HL-60 (cell line): ENCODE measurements at regions not wholly inside any gene's neighbourhood (a gene's known extent, or its start where the extent isn't known, plus 50 kb on each side); places are given as distances from the start of the nearest gene placed in this dataset.

Source experiments
- CTCF ChIP-seq: IDR thresholded peaks from one replicate; pipeline ENCODE4 v1.5.1; 2011; ENCODE audit warnings: low read length, control low read depth, inconsistent platforms; ENCODE audit not compliant: insufficient read depth
- GABPA ChIP-seq: IDR thresholded peaks from 2 replicates; pipeline ENCODE4 v1.6.1; 2012; ENCODE audit warnings: low read depth
- POLR2AphosphoS5 ChIP-seq: IDR thresholded peaks from 2 replicates; pipeline ENCODE4 v1.6.1; 2012; ENCODE audit warnings: low read depth
- REST ChIP-seq: IDR thresholded peaks from 2 replicates; pipeline ENCODE4 v1.6.1; 2012; ENCODE audit warnings: low read depth; ENCODE audit not compliant: insufficient replicate concordance
- SPI1 ChIP-seq: IDR thresholded peaks from 2 replicates; pipeline ENCODE4 v1.6.1; 2012; ENCODE audit warnings: low read depth, mild to moderate bottlenecking, borderline replicate concordance

GRCh38 chr5:174910245-174910737 lies 185.9 kb downstream of the MSX2 start:
- peak; percentile 79 for TF ChIP-seq CTCF
- TF ChIP-seq SPI1 = peak; percentile 27; the same call in 1 of the 2 replicates
- no peak for TF ChIP-seq GABPA
- TF ChIP-seq REST = no peak
- TF ChIP-seq POLR2AphosphoS5 = no peak
